Adrenal gland (tissue), 5 donors: ENCODE measurements at regions not wholly inside any gene's neighbourhood (a gene's known extent, or its start where the extent isn't known, plus 50 kb on each side); places are given as distances from the start of the nearest gene placed in this dataset.

Experiments used
- POLR2A ChIP-seq, 2 donors: fragments of 450-650 bp; IDR thresholded peaks; one replicate each; pipeline ENCODE4 v1.6.1; 2017; ENCODE audit warnings: antibody characterized with exemption in 2 of 2, mild to moderate bottlenecking in 2 of 2, moderate library complexity in 1 of 2
- TF ChIP-seq, protein P1 (sequence below), 6 experiments: fragments of 450-650 bp in 4 of 6; fragments of 200-600 bp in 2 of 6; sonication (generic) in 1 of 6; IDR thresholded peaks; 1 replicate in 5 of 6; 2 replicates in 1 of 6; pipeline versions ENCODE4 v1.5.1 to v1.8.0; 2016 to 2021; ENCODE audit warnings: antibody characterized with exemption in 6 of 6, mild to moderate bottlenecking in 2 of 6, moderate library complexity in 1 of 6
- donor health status: DM: no; HTN: no; CAD: no.

DNA sequence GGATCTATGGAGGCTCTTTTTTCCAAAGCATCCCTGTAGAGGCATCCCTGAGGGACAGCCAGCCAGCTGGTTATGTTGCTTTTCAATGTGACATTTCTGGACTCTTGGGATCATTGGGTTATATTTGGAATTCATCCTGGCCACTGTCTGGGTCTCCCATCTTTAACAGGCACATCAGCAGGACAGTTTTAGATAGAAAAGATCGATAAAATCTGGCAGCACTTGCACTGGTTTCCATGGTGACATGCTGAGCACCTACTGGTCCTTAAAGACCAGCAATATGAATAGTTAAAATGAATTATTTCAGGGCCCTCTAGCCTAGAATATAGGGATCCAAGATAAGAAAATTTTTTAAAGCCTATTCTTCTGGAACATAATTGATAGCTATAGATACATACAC lies 151.6 kb downstream of the KDR start:
- TF ChIP-seq, protein P1, sequence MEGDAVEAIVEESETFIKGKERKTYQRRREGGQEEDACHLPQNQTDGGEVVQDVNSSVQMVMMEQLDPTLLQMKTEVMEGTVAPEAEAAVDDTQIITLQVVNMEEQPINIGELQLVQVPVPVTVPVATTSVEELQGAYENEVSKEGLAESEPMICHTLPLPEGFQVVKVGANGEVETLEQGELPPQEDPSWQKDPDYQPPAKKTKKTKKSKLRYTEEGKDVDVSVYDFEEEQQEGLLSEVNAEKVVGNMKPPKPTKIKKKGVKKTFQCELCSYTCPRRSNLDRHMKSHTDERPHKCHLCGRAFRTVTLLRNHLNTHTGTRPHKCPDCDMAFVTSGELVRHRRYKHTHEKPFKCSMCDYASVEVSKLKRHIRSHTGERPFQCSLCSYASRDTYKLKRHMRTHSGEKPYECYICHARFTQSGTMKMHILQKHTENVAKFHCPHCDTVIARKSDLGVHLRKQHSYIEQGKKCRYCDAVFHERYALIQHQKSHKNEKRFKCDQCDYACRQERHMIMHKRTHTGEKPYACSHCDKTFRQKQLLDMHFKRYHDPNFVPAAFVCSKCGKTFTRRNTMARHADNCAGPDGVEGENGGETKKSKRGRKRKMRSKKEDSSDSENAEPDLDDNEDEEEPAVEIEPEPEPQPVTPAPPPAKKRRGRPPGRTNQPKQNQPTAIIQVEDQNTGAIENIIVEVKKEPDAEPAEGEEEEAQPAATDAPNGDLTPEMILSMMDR (IDR thresholded peaks at IDR 0.05), result no peak
- no peak for TF ChIP-seq POLR2A (IDR thresholded peaks at IDR 0.05)
